SK-N-MC (cell line): ENCODE measurements at regions not wholly inside any gene's neighbourhood (a gene's known extent, or its start where the extent isn't known, plus 50 kb on each side); places are given as distances from the start of the nearest gene placed in this dataset.

Source experiments
- EZH2 ChIP-seq: fragments of 200-600 bp; sonication (generic); IDR thresholded peaks from one replicate; pipeline ENCODE4 v1.6.1; 2017; ENCODE audit warnings: antibody characterized with exemption
- POLR2AphosphoS5 ChIP-seq: IDR thresholded peaks from 2 replicates; pipeline ENCODE4 v1.6.1; 2012; ENCODE audit warnings: mild to moderate bottlenecking, low read depth, low read length, borderline replicate concordance

- no peak for TF ChIP-seq EZH2
- no peak for TF ChIP-seq POLR2AphosphoS5
Measured at GRCh38 chr14:28886940-28887339, 120.4 kb downstream of the FOXG1 start.
